HL-60 (cell line): ENCODE measurements at regions not wholly inside any gene's neighbourhood (a gene's known extent, or its start where the extent isn't known, plus 50 kb on each side); places are given as distances from the start of the nearest gene placed in this dataset.

Source experiments
- GABPA ChIP-seq: IDR thresholded peaks from 2 replicates; pipeline ENCODE4 v1.6.1; 2012; ENCODE audit warnings: low read depth
- POLR2AphosphoS5 ChIP-seq: IDR thresholded peaks from 2 replicates; pipeline ENCODE4 v1.6.1; 2012; ENCODE audit warnings: low read depth
- TF ChIP-seq, protein P1 (sequence below): IDR thresholded peaks from one replicate; pipeline ENCODE4 v1.5.1; 2011; ENCODE audit warnings: low read length, control low read depth, inconsistent platforms; ENCODE audit not compliant: insufficient read depth
- TF ChIP-seq, protein P2 (sequence below): IDR thresholded peaks from 2 replicates; pipeline ENCODE4 v1.6.1; 2012; ENCODE audit warnings: low read depth; ENCODE audit not compliant: insufficient replicate concordance

DNA sequence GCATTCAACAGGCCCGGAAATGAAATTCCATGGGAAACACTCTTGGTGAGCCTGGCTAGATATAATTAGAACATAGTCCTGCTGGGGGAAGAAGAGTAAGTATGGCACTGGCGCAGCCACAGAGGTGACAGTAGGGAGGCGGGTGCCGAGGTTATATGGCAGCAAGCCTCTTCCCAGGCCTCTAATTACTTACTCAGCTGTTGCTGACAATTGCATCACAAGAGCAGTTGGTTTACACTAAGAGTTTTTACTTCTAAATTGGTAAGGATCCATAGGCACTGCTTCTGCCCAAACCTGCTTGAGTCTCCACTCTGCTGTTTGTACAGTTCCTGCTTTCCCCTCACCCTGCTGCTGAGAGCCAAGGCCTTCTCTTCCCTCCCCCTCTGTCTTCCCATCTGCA, 93.3 kb upstream of the DUSP5 start:
- TF ChIP-seq, protein P1, sequence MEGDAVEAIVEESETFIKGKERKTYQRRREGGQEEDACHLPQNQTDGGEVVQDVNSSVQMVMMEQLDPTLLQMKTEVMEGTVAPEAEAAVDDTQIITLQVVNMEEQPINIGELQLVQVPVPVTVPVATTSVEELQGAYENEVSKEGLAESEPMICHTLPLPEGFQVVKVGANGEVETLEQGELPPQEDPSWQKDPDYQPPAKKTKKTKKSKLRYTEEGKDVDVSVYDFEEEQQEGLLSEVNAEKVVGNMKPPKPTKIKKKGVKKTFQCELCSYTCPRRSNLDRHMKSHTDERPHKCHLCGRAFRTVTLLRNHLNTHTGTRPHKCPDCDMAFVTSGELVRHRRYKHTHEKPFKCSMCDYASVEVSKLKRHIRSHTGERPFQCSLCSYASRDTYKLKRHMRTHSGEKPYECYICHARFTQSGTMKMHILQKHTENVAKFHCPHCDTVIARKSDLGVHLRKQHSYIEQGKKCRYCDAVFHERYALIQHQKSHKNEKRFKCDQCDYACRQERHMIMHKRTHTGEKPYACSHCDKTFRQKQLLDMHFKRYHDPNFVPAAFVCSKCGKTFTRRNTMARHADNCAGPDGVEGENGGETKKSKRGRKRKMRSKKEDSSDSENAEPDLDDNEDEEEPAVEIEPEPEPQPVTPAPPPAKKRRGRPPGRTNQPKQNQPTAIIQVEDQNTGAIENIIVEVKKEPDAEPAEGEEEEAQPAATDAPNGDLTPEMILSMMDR: no peak
- TF ChIP-seq, protein P2, sequence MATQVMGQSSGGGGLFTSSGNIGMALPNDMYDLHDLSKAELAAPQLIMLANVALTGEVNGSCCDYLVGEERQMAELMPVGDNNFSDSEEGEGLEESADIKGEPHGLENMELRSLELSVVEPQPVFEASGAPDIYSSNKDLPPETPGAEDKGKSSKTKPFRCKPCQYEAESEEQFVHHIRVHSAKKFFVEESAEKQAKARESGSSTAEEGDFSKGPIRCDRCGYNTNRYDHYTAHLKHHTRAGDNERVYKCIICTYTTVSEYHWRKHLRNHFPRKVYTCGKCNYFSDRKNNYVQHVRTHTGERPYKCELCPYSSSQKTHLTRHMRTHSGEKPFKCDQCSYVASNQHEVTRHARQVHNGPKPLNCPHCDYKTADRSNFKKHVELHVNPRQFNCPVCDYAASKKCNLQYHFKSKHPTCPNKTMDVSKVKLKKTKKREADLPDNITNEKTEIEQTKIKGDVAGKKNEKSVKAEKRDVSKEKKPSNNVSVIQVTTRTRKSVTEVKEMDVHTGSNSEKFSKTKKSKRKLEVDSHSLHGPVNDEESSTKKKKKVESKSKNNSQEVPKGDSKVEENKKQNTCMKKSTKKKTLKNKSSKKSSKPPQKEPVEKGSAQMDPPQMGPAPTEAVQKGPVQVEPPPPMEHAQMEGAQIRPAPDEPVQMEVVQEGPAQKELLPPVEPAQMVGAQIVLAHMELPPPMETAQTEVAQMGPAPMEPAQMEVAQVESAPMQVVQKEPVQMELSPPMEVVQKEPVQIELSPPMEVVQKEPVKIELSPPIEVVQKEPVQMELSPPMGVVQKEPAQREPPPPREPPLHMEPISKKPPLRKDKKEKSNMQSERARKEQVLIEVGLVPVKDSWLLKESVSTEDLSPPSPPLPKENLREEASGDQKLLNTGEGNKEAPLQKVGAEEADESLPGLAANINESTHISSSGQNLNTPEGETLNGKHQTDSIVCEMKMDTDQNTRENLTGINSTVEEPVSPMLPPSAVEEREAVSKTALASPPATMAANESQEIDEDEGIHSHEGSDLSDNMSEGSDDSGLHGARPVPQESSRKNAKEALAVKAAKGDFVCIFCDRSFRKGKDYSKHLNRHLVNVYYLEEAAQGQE: no peak
- no peak for TF ChIP-seq GABPA
- no peak for TF ChIP-seq POLR2AphosphoS5
